OCI-LY1 (cell line): ENCODE measurements at regions not wholly inside any gene's neighbourhood (a gene's known extent, or its start where the extent isn't known, plus 50 kb on each side); places are given as distances from the start of the nearest gene placed in this dataset.
A peak's percentile ranks its signal among the peaks of the same experiment; 100 is the strongest.

ENCODE experiments used
- H2AFZ ChIP-seq: fragments of 200-600 bp; sonication (generic), shearing (Covaris generic); 2 replicates; pipeline ENCODE4 v1.6.0; 2014; ENCODE audit warnings: antibody characterized with exemption, mild to moderate bottlenecking, low read length
- H3F3A ChIP-seq: fragments of 200-600 bp; sonication (generic), shearing (Covaris generic); 2 replicates; pipeline ENCODE4 v1.6.0; 2014; ENCODE audit warnings: mild to moderate bottlenecking, antibody characterized with exemption, low read length, moderate library complexity; ENCODE audit not compliant: insufficient read depth
- H3K27ac ChIP-seq: fragments of 200-600 bp; sonication (generic); 2 replicates; pipeline ENCODE4 v1.5.1; 2014; ENCODE audit warnings: low read length, mixed run types, mild to moderate bottlenecking, low read depth; ENCODE audit not compliant: poor library complexity, severe bottlenecking
- H3K27me3 ChIP-seq: fragments of 200-600 bp; sonication (generic); 2 replicates; pipeline ENCODE4 v1.6.0; 2014; ENCODE audit warnings: antibody characterized with exemption, mild to moderate bottlenecking, low read length, moderate library complexity; ENCODE audit not compliant: insufficient read depth
- H3K36me3 ChIP-seq: fragments of 200-600 bp; sonication (generic); 2 replicates; pipeline ENCODE4 v1.6.1; 2014; ENCODE audit warnings: mild to moderate bottlenecking, antibody characterized with exemption, low read length, moderate library complexity, mixed read lengths; ENCODE audit not compliant: insufficient read depth
- H3K4me1 ChIP-seq: fragments of 200-600 bp; sonication (generic); 2 replicates; pipeline ENCODE4 v1.5.1; 2014; ENCODE audit warnings: mild to moderate bottlenecking, low read length, moderate library complexity; ENCODE audit not compliant: insufficient read depth, severe bottlenecking
- H3K4me2 ChIP-seq: fragments of 200-600 bp; sonication (generic), shearing (Covaris generic); 2 replicates; pipeline ENCODE4 v1.6.1; 2014; ENCODE audit warnings: low read length
- H3K4me3 ChIP-seq: fragments of 200-600 bp; sonication (generic); 2 replicates; pipeline ENCODE4 v1.5.1; 2014; ENCODE audit warnings: low read length, low read depth, mild to moderate bottlenecking, mixed read lengths; ENCODE audit not compliant: poor library complexity, severe bottlenecking
- H3K79me2 ChIP-seq: fragments of 200-600 bp; shearing (Covaris generic); 2 replicates; pipeline ENCODE4 v1.6.1; 2016; ENCODE audit warnings: mixed run types, low read length, mixed read lengths; ENCODE audit not compliant: insufficient read depth
- H3K9ac ChIP-seq: fragments of 200-600 bp; sonication (generic), shearing (Covaris generic); 2 replicates; pipeline ENCODE4 v1.6.1; 2014; ENCODE audit warnings: mild to moderate bottlenecking, low read length, mixed read lengths
- H3K9me2 ChIP-seq: fragments of 200-600 bp; sonication (generic), shearing (Covaris generic); 2 replicates; pipeline ENCODE4 v1.6.1; 2014; ENCODE audit warnings: low read depth, mild to moderate bottlenecking, low read length, mixed read lengths
- H3K9me3 ChIP-seq: fragments of 200-600 bp; shearing (Covaris generic); 2 replicates; pipeline ENCODE4 v1.6.1; 2014; ENCODE audit warnings: low read length, mixed read lengths
- H4K20me1 ChIP-seq: fragments of 200-600 bp; sonication (generic), shearing (Covaris generic); 2 replicates; pipeline ENCODE4 v1.6.0; 2016; ENCODE audit warnings: mild to moderate bottlenecking, low read length; ENCODE audit not compliant: insufficient read depth
- EZH2 ChIP-seq: fragments of 200-600 bp; sonication (generic), shearing (Covaris generic); IDR thresholded peaks from 2 replicates; pipeline ENCODE4 v1.8.0; 2017; ENCODE audit warnings: borderline replicate concordance, mixed run types, mild to moderate bottlenecking, antibody characterized with exemption, low read length, moderate library complexity, mixed read lengths
- TF ChIP-seq, protein P1 (sequence below): fragments of 200-600 bp; sonication (generic), shearing (Covaris generic); IDR thresholded peaks from 2 replicates; pipeline ENCODE4 v1.5.1; 2017; ENCODE audit warnings: mild to moderate bottlenecking, antibody characterized with exemption, low read length, moderate library complexity, mixed read lengths

DNA sequence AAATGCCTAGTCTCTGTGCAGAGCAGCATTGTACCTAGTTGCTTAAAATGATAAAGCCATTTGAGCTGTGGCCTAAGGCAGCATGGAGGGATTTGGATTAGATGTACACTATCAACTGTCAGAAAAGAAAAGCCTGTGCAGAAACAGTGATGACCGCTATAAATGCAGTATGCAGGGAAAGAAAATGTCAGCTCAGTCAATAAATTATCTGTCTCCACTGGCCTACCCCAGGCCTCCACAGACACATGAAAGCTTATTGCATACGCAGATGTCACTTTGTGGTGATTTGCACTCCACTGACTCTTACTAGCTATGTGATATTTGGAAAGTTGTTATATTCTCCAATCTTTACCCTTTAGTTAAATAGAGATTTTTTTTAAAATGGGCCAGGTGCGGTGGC, 221.9 kb upstream of the OPRM1 start:
- Histone ChIP-seq H3K9ac (no peak overlapping the region), H3K4me2 (no peak overlapping the region), H3K9me2 (no peaks in the 10 kb centered on the region), H3K79me2 (no peaks in the 10 kb centered on the region), H2AFZ (no peak overlapping the region), H3K36me3 (no peaks in the 10 kb centered on the region), H3K4me3 (no peak overlapping the region), H3K27ac (no peak overlapping the region), H4K20me1 (no peaks in the 10 kb centered on the region), H3K4me1 (no peaks in the 10 kb centered on the region), H3K9me3 (no peaks in the 10 kb centered on the region), H3F3A (no peaks in the 10 kb centered on the region), H3K27me3 (no peaks in the 10 kb centered on the region)
- TF ChIP-seq, protein P1, sequence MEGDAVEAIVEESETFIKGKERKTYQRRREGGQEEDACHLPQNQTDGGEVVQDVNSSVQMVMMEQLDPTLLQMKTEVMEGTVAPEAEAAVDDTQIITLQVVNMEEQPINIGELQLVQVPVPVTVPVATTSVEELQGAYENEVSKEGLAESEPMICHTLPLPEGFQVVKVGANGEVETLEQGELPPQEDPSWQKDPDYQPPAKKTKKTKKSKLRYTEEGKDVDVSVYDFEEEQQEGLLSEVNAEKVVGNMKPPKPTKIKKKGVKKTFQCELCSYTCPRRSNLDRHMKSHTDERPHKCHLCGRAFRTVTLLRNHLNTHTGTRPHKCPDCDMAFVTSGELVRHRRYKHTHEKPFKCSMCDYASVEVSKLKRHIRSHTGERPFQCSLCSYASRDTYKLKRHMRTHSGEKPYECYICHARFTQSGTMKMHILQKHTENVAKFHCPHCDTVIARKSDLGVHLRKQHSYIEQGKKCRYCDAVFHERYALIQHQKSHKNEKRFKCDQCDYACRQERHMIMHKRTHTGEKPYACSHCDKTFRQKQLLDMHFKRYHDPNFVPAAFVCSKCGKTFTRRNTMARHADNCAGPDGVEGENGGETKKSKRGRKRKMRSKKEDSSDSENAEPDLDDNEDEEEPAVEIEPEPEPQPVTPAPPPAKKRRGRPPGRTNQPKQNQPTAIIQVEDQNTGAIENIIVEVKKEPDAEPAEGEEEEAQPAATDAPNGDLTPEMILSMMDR: no peak
- no peak for TF ChIP-seq EZH2

DNA sequence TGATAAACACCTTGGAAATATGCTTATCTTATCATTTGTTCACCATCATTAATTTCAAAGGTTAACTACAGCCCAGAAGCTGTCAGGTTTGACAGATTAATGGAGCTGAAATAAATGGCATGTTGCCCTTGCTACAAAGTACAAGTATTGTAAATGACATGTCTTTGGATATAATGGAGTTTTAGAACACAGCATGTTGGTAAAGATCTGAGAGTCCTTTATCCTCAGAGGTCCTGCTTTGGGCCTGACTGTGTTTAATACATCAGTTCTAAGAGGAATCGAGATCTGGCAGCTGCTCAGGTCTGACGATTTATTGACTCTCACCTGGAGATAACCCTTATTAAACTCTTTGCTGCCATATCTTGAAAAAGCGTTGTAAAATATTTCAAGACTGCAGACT, 222.7 kb upstream of the OPRM1 start:
- H3F3A ChIP-seq: no peaks in the 10 kb centered on the region
- H2AFZ ChIP-seq: no peak overlapping the region
- TF ChIP-seq EZH2: no peak
- TF ChIP-seq, protein P1: no peak
- H3K4me3 ChIP-seq: no peak overlapping the region
- H3K27me3 ChIP-seq: no peaks in the 10 kb centered on the region
- H3K4me1 ChIP-seq: no peaks in the 10 kb centered on the region
- no peak overlapping the region for H3K9ac ChIP-seq
- H3K27ac ChIP-seq: no peak overlapping the region
- no peaks in the 10 kb centered on the region for H4K20me1 ChIP-seq
- H3K9me2 ChIP-seq: no peaks in the 10 kb centered on the region
- no peak overlapping the region for H3K4me2 ChIP-seq
- no peaks in the 10 kb centered on the region for H3K9me3 ChIP-seq
- no peaks in the 10 kb centered on the region for H3K36me3 ChIP-seq
- no peaks in the 10 kb centered on the region for H3K79me2 ChIP-seq

DNA sequence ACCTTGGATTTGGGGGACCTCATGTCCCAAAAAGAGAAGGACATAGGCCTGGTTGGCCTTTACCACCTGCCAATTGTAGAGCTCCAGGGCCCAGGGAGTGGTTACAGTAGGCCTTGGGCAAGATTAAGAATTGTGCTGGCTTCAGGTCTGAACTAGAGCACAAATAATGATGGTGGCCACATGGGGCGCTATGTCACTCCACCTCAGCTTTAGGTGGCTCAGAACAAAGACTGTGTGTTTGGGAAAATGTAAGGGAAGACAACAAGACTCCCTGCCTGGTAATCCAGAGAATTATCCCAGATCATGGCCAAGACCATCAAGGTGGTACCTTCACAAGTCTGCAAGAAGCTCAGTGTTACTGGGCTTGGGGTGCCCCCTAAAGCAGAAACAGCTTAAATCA, 224.9 kb upstream of the OPRM1 start:
- no peaks in the 10 kb centered on the region for H3K9me2 ChIP-seq

More for the DNA sequence above, 224.9 kb upstream of the OPRM1 start:
- H3K9me3 ChIP-seq: no peaks in the 10 kb centered on the region
- H3K27ac ChIP-seq: no peak overlapping the region
- no peak overlapping the region for H3K4me2 ChIP-seq
- H3K36me3 ChIP-seq: no peaks in the 10 kb centered on the region
- TF ChIP-seq, protein P1: peak; percentile 38; the same call in 1 of the 2 replicates
- TF ChIP-seq EZH2: no peak
- H3K79me2 ChIP-seq: no peaks in the 10 kb centered on the region
- H3K4me1 ChIP-seq: no peaks in the 10 kb centered on the region
- H3K4me3 ChIP-seq: no peak overlapping the region
- no peaks in the 10 kb centered on the region for H4K20me1 ChIP-seq
- no peaks in the 10 kb centered on the region for H3F3A ChIP-seq
- H3K9ac ChIP-seq: no peak overlapping the region
- no peak overlapping the region for H2AFZ ChIP-seq
- H3K27me3 ChIP-seq: no peaks in the 10 kb centered on the region
